WTC11 (cell line): ENCODE measurements at regions not wholly inside any gene's neighbourhood (a gene's known extent, or its start where the extent isn't known, plus 50 kb on each side); places are given as distances from the start of the nearest gene placed in this dataset.

Experiments used
- E2F1 ChIP-seq: sonication (generic); formaldehyde crosslinking; IDR thresholded peaks from 2 replicates; pipeline ENCODE4 v1.8.0; 2022; ENCODE audit warnings: mild to moderate bottlenecking, missing genetic modification reagents
- NR1H2 ChIP-seq: sonication (generic); formaldehyde crosslinking; IDR thresholded peaks from 2 replicates; pipeline ENCODE4 v1.9.0; 2021; ENCODE audit warnings: mild to moderate bottlenecking, moderate library complexity, missing genetic modification reagents
- TF ChIP-seq, protein P1 (sequence below): fragments of 200-600 bp; IDR thresholded peaks from 2 replicates; pipeline ENCODE4 v1.8.0; 2022; ENCODE audit warnings: antibody characterized with exemption

DNA sequence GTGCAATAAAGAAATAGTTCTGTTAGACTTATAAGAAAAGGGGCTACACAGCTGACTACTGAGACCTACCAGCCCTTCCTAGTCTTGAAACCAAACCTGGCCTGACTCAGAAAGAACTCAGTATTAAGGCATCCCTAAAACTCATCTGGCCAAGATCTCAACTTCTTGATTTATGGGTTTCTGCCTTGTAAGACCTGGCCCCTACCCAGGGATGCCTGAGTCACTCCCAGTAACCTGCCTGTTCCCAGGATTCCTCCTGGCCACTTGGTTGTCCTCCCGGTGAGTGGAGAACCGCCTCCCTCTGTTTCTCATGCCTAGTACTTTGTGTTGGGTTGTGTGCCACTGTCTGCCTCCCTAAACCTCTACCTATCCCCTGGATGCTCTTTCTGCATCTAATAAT lies 189.4 kb upstream of the PREP start:
- TF ChIP-seq, protein P1, sequence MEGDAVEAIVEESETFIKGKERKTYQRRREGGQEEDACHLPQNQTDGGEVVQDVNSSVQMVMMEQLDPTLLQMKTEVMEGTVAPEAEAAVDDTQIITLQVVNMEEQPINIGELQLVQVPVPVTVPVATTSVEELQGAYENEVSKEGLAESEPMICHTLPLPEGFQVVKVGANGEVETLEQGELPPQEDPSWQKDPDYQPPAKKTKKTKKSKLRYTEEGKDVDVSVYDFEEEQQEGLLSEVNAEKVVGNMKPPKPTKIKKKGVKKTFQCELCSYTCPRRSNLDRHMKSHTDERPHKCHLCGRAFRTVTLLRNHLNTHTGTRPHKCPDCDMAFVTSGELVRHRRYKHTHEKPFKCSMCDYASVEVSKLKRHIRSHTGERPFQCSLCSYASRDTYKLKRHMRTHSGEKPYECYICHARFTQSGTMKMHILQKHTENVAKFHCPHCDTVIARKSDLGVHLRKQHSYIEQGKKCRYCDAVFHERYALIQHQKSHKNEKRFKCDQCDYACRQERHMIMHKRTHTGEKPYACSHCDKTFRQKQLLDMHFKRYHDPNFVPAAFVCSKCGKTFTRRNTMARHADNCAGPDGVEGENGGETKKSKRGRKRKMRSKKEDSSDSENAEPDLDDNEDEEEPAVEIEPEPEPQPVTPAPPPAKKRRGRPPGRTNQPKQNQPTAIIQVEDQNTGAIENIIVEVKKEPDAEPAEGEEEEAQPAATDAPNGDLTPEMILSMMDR: no peak
- TF ChIP-seq E2F1 (CRISPR knock-in tag): no peak
- no peak for TF ChIP-seq NR1H2
